Mucosa of descending colon (tissue), 3 donors: ENCODE measurements at regions not wholly inside any gene's neighbourhood (a gene's known extent, or its start where the extent isn't known, plus 50 kb on each side); places are given as distances from the start of the nearest gene placed in this dataset.

Source experiments
- ATAC-seq: fragments of 200-7000 bp; cut with Tn5 transposase; one replicate; pipeline ENCODE4 v1.9.1; 2020; ENCODE audit warnings: mild to moderate bottlenecking, moderate library complexity
- DNase-seq, 3 donors: peaks; one replicate each; pipeline ENCODE4 v3.0.0-alpha.2; 2020
- H3K36me3 ChIP-seq: fragments of 200-600 bp; one replicate; pipeline ENCODE4 v1.8.0; 2021; ENCODE audit warnings: low read depth, mild to moderate bottlenecking
- H3K4me1 ChIP-seq: fragments of 200-600 bp; one replicate; pipeline ENCODE4 v1.8.0; 2021; ENCODE audit warnings: low read depth, mild to moderate bottlenecking
- H3K4me3 ChIP-seq: fragments of 200-600 bp; one replicate; pipeline ENCODE4 v1.8.0; 2021; ENCODE audit warnings: mild to moderate bottlenecking
- H3K9me3 ChIP-seq: fragments of 200-600 bp; one replicate; pipeline ENCODE4 v1.8.0; 2021; ENCODE audit warnings: mild to moderate bottlenecking
- intact Hi-C, 2 donors: fragments of 100-400 bp; cut with DNase I in 1 of 2; cut with micrococcal nuclease in 1 of 2; formaldehyde crosslinking; loops; one replicate each; pipeline versions ENCODE4 v1.11.0 to v1.11.1; 2022; cut with DNase I, micrococcal nuclease
- TF ChIP-seq, protein P1 (sequence below): fragments of 200-600 bp; IDR thresholded peaks from one replicate; pipeline ENCODE4 v1.8.0; 2022; ENCODE audit warnings: antibody characterized with exemption, mild to moderate bottlenecking
- donor health status: DM: no; HTN: no; CAD: no; lungs with moderate emphysema.
- donor health status: DM: no; HTN: no; CAD: no.
- donor health status: DM: no; HTN: yes; CAD: no.

DNA sequence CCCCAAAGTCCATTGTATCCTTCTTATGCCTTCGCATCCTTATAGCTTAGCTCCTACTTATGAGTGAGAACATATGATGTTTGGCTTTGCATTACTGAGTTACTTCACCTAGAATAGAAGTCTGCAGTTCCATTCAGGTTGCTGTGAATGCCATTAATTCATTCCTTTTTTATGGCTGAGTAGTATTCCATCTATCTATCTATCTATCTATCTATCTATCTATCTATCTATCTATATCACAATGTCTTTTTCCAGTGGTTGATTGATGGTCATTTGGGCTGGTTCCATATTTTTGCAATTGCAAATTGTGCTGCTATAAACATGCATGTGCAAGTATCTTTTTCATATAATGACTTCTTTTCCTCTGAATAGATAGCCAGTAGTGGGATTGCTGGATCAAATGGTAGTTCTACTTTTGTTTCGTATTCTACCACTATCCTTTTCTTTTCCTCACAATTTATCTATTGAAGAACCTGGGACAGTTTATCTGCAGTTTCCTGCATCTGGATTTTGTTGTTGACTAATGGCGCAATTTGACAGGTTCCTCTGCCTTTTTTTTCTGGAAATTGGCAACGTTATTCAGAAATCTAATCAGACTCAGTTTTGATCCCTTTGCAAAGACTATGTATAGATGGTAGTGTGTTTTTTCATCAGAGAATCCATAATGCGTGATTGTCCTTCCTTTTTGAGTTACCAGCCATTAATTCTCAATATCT lies 287.2 kb downstream of the ARL4A start:
- Histone ChIP-seq H3K4me1 (no peaks in the 10 kb centered on the region), H3K36me3 (no peaks in the 10 kb centered on the region), H3K4me3 (no peak overlapping the region), H3K9me3 (no peaks in the 10 kb centered on the region)
- intact Hi-C loops = no loop called here
- DNase-seq = no peak
- TF ChIP-seq, protein P1, sequence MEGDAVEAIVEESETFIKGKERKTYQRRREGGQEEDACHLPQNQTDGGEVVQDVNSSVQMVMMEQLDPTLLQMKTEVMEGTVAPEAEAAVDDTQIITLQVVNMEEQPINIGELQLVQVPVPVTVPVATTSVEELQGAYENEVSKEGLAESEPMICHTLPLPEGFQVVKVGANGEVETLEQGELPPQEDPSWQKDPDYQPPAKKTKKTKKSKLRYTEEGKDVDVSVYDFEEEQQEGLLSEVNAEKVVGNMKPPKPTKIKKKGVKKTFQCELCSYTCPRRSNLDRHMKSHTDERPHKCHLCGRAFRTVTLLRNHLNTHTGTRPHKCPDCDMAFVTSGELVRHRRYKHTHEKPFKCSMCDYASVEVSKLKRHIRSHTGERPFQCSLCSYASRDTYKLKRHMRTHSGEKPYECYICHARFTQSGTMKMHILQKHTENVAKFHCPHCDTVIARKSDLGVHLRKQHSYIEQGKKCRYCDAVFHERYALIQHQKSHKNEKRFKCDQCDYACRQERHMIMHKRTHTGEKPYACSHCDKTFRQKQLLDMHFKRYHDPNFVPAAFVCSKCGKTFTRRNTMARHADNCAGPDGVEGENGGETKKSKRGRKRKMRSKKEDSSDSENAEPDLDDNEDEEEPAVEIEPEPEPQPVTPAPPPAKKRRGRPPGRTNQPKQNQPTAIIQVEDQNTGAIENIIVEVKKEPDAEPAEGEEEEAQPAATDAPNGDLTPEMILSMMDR = no peak
- no peak for ATAC-seq

DNA sequence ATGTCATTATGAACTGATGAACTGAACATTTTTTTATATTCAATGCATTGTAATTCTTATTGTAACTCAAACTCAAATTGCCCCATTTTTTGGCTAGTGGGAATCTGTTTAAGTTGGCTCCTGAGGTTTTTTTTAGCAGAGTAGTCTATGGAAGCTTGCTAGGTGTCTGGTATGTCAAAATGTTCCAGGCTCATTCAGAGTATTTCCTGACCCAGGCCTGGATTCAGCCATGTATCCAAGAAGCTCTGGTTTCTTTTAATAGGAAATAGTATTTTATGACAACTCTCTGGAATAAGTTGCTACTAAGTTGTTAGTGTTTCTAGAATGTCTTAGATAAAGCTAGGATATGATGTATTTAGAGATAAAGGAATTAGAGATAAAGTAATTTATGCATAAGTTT lies 288.0 kb downstream of the ARL4A start:
- no peaks in the 10 kb centered on the region for H3K36me3 ChIP-seq
- H3K9me3 ChIP-seq = no peaks in the 10 kb centered on the region
- ATAC-seq (no peak), DNase-seq (no peak)
- H3K4me3 ChIP-seq = no peak overlapping the region
- intact Hi-C loops = no loop called here
- no peaks in the 10 kb centered on the region for H3K4me1 ChIP-seq
- TF ChIP-seq, protein P1 = no peak

- intact Hi-C loops = no loop called here
- Histone ChIP-seq H3K4me1 (no peaks in the 10 kb centered on the region), H3K9me3 (no peaks in the 10 kb centered on the region), H3K36me3 (no peaks in the 10 kb centered on the region), H3K4me3 (no peak overlapping the region)
- no peak for DNase-seq
- ATAC-seq = no peak
- TF ChIP-seq, protein P1 = no peak
These were observed 291.7 kb downstream of the ARL4A start for GRCh38 chr7:12979181-12979580.

- TF ChIP-seq, protein P1 = no peak
- Histone ChIP-seq H3K36me3 (no peaks in the 10 kb centered on the region), H3K9me3 (no peaks in the 10 kb centered on the region), H3K4me1 (no peaks in the 10 kb centered on the region), H3K4me3 (no peak overlapping the region)
- DNase-seq (no peak), ATAC-seq (no peak)
- intact Hi-C loops = no loop called here
These were observed 294.7 kb downstream of the ARL4A start for GRCh38 chr7:12982178-12982577.

GRCh38 chr7:12984117-12984516 lies 296.7 kb downstream of the ARL4A start:
- Histone ChIP-seq H3K9me3 (no peaks in the 10 kb centered on the region), H3K4me1 (no peaks in the 10 kb centered on the region), H3K4me3 (no peak overlapping the region), H3K36me3 (no peaks in the 10 kb centered on the region)
- no peak for DNase-seq
- intact Hi-C loops = no loop called here
- TF ChIP-seq, protein P1 = no peak
- no peak for ATAC-seq

DNA sequence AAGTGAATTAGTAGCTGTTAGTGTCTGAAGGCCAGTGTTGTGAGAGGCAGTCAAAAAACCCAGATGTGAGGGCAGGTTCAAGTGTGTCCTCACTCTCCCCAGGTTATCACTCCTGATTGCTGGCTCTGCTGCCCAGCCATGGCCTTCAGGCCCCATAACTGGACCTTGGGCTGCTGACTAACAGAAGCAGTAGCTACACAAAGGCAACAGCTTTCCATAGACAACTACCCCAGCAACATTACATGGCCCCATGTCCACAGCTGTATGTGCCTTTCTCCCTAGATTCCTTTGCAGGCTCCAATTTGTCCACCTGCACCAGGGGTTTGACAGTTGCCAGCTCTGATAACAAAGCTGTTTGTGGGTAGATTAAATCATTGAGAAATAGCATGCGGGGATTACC lies 297.8 kb downstream of the ARL4A start:
- intact Hi-C loops = no loop called here
- H3K4me1 ChIP-seq = no peaks in the 10 kb centered on the region
- H3K4me3 ChIP-seq = no peak overlapping the region
- TF ChIP-seq, protein P1 = no peak
- H3K9me3 ChIP-seq = no peaks in the 10 kb centered on the region
- H3K36me3 ChIP-seq = no peaks in the 10 kb centered on the region
- ATAC-seq (no peak), DNase-seq (no peak)
